LNCaP clone FGC (cell line): ENCODE measurements at regions not wholly inside any gene's neighbourhood (a gene's known extent, or its start where the extent isn't known, plus 50 kb on each side); places are given as distances from the start of the nearest gene placed in this dataset.

Experiments used
- DNase-seq: peaks from one replicate; pipeline ENCODE4 v3.0.0-alpha.2; 2011; ENCODE audit warnings: low read depth
- H3K4me3 ChIP-seq: 2 replicates; pipeline ENCODE4 v1.5.1; 2011; ENCODE audit warnings: mild to moderate bottlenecking, low read depth, low read length, control low read depth
- TF ChIP-seq, protein P1 (sequence below): IDR thresholded peaks from 2 replicates; pipeline ENCODE4 v1.5.1; 2012; ENCODE audit warnings: mild to moderate bottlenecking; ENCODE audit not compliant: control insufficient read depth, insufficient read depth; ENCODE audit errors: extremely low read depth

- no peak for DNase-seq
- H3K4me3 ChIP-seq, result no peak overlapping the region
- TF ChIP-seq, protein P1, sequence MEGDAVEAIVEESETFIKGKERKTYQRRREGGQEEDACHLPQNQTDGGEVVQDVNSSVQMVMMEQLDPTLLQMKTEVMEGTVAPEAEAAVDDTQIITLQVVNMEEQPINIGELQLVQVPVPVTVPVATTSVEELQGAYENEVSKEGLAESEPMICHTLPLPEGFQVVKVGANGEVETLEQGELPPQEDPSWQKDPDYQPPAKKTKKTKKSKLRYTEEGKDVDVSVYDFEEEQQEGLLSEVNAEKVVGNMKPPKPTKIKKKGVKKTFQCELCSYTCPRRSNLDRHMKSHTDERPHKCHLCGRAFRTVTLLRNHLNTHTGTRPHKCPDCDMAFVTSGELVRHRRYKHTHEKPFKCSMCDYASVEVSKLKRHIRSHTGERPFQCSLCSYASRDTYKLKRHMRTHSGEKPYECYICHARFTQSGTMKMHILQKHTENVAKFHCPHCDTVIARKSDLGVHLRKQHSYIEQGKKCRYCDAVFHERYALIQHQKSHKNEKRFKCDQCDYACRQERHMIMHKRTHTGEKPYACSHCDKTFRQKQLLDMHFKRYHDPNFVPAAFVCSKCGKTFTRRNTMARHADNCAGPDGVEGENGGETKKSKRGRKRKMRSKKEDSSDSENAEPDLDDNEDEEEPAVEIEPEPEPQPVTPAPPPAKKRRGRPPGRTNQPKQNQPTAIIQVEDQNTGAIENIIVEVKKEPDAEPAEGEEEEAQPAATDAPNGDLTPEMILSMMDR, result no peak
Measured at GRCh38 chr2:2851806-2852777, 521.0 kb upstream of the MYT1L start.

DNA sequence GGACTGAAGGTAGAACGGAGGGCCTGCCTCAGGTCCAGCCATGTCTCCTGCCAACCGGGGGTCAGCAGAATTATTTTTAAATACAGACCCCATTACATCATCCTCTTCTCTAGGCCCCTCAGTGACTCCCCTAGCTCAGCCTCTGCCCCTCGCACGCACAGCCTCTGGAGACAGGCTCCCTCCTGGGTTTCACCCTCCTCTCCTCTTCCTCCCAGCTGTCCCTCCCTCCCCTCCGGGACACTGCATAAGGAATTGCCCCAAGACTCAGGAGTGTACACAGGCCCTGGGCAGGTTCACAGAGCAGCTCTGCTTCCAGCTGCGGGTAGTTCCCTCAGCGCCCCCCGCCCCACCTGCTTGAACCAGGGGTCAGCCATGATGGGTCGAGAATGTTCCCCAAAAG, 520.2 kb upstream of the MYT1L start:
- TF ChIP-seq, protein P1, result no peak
- DNase-seq, result no peak
- no peak overlapping the region for H3K4me3 ChIP-seq

- H3K4me3 ChIP-seq, result no peak overlapping the region
- DNase-seq, result no peak
- TF ChIP-seq, protein P1, result no peak
Measured at GRCh38 chr2:2850859-2851258, 519.8 kb upstream of the MYT1L start.

- no peak for DNase-seq
- TF ChIP-seq, protein P1, result no peak
- H3K4me3 ChIP-seq, result no peak overlapping the region
Measured at GRCh38 chr2:2850218-2850755, 519.2 kb upstream of the MYT1L start.

GRCh38 chr2:2849464-2850217, 518.6 kb upstream of the MYT1L start:
- TF ChIP-seq, protein P1, result no peak
- H3K4me3 ChIP-seq, result no peak overlapping the region
- DNase-seq, result no peak

DNA sequence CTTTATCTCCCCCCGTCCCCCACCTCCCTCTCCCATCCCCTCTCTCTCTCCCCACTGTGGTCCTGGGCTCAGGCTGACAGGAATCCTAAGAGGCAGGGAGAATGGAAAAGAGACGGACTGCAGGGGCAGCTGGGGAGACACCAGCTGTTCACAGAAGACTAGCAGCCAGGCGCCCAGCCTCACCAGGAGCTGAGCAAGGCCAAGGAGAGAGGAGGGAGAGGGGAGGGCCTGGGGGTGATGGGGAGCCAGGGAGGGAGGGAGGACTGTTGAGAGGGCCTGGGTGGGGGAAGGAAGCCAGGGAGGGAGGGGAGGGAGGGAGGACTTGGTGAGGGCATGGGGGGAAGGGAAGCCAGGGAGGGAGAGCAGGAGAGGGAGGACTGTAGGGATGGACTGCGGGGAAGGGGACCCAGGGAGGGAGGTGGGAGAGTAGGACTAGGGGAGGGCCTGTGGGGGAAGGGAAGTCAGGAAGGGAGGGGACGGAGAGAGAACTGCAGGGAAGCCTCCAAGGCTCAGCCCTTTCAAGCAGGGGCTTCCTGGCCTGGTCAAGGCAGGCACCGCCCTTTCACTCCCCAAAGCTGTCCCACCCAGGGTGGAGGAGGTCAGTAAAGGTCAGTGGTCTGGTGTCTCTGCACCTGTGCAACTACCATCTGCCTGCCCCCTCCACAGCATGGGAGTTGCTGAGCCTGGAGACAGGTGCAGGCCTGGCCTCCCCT, 517.7 kb upstream of the MYT1L start:
- DNase-seq, result no peak
- TF ChIP-seq, protein P1, result no peak

More for the DNA sequence above, 517.7 kb upstream of the MYT1L start:
- no peak overlapping the region for H3K4me3 ChIP-seq
